Caco-2 (cell line): ENCODE measurements at regions not wholly inside any gene's neighbourhood (a gene's known extent, or its start where the extent isn't known, plus 50 kb on each side); places are given as distances from the start of the nearest gene placed in this dataset.

Experiments used
- BruUV-seq: library from RNA; stranded (reverse); fragments of 400-500 nt; replicated peaks from 2 replicates; lab custom pipeline; 2021; lab: Mats Ljungman, UMichigan
- CTCF ChIA-PET: fragments of 300-600 bp; sonication (Branson Sonifier 250); formaldehyde crosslinking; loops from one replicate; lab custom pipeline; 2022; ENCODE audit warnings: antibody characterized with exemption; lab: Charles Lee
- POLR2A ChIA-PET: fragments of 300-600 bp; sonication (Branson Sonifier 250); formaldehyde crosslinking; loops from one replicate; lab custom pipeline; 2022; ENCODE audit warnings: antibody characterized with exemption; lab: Charles Lee
- DNase-seq, 2 experiments: peaks; one replicate each; pipeline versions ENCODE4 v3.0.0 to v3.0.0-alpha.2; 2020 to 2022
- H3K27me3 ChIP-seq: replicated peaks from 2 replicates; pipeline ENCODE4 v1.6.0; 2011; ENCODE audit warnings: low read length; ENCODE audit not compliant: control insufficient read depth, insufficient read depth
- H3K36me3 ChIP-seq: 2 replicates; pipeline ENCODE4 v1.5.1; 2011; ENCODE audit warnings: low read length; ENCODE audit not compliant: control insufficient read depth, insufficient read depth
- H3K4me1 ChIP-seq: fragments of 250-450 bp; sonication (Bioruptor Pico); 2 replicates; pipeline ENCODE4 v1.5.1; 2020; ENCODE audit warnings: mild to moderate bottlenecking
- H3K4me3 ChIP-seq: 2 replicates; pipeline ENCODE4 v1.5.1; 2011; ENCODE audit warnings: low read depth, mild to moderate bottlenecking, control low read depth, low read length
- H3K9me3 ChIP-seq: fragments of 250-450 bp; sonication (Bioruptor Pico); 2 replicates; pipeline ENCODE4 v1.5.1; 2020; ENCODE audit warnings: mild to moderate bottlenecking, moderate library complexity
- H3K27ac Mint-ChIP-seq: one replicate; pipeline ENCODE4 v1.8.0; 2022; ENCODE audit warnings: mixed read lengths; ENCODE audit not compliant: unreplicated experiment
- H3K27me3 Mint-ChIP-seq: one replicate; pipeline ENCODE4 v1.8.0; 2022; ENCODE audit warnings: mixed read lengths; ENCODE audit not compliant: insufficient read depth, unreplicated experiment
- H3K36me3 Mint-ChIP-seq: one replicate; pipeline ENCODE4 v1.8.0; 2022; ENCODE audit warnings: mild to moderate bottlenecking, mixed read lengths; ENCODE audit not compliant: insufficient read depth, unreplicated experiment
- H3K4me1 Mint-ChIP-seq: one replicate; pipeline ENCODE4 v1.8.0; 2022; ENCODE audit warnings: low read depth, mixed read lengths; ENCODE audit not compliant: unreplicated experiment
- H3K4me3 Mint-ChIP-seq: one replicate; pipeline ENCODE4 v1.8.0; 2022; ENCODE audit warnings: mild to moderate bottlenecking, moderate library complexity, mixed read lengths; ENCODE audit not compliant: unreplicated experiment
- H3K9me3 Mint-ChIP-seq: one replicate; pipeline ENCODE4 v1.8.0; 2022; ENCODE audit warnings: mixed read lengths; ENCODE audit not compliant: unreplicated experiment
- CTCF ChIP-seq, 2 experiments: fragments of 200-600 bp in 1 of 2; IDR thresholded peaks; 1 replicate in 1 of 2; 2 replicates in 1 of 2; pipeline versions ENCODE4 v1.5.1 to v1.8.0; 2011 to 2022; ENCODE audit warnings: antibody characterized with exemption in 1 of 2, control low read depth in 1 of 2, inconsistent platforms in 1 of 2, low read depth in 1 of 2, low read length in 1 of 2, mild to moderate bottlenecking in 1 of 2, moderate library complexity in 1 of 2; ENCODE audit not compliant: insufficient read depth in 1 of 2, severe bottlenecking in 1 of 2, unreplicated experiment in 1 of 2
- intact Hi-C: fragments of 100-400 bp; cut with micrococcal nuclease; formaldehyde crosslinking; loops from one replicate; pipeline ENCODE4 v1.10.0; 2022; ENCODE audit not compliant: unreplicated experiment

GRCh38 chr18:73880387-73880786, 267.2 kb downstream of the FBXO15 start:
- H3K9me3 ChIP-seq = no peaks in the 10 kb centered on the region
- no peak for TF ChIP-seq CTCF (IDR thresholded peaks at IDR 0.05; ENCODE audit: insufficient read depth in 1 of 2, low read depth in 1 of 2, low read length in 1 of 2, severe bottlenecking in 1 of 2, unreplicated experiment in 1 of 2)
- intact Hi-C loops = no loop called here
- no peak for DNase-seq
- Mint-ChIP-seq H3K4me1 (peaks cover 6% of the 10 kb centered on the region), H3K36me3 (no peaks in the 10 kb centered on the region), H3K9me3 (no peaks in the 10 kb centered on the region), H3K27ac (no peak overlapping the region), H3K4me3 (no peak overlapping the region), H3K27me3 (peaks cover 3% of the 10 kb centered on the region)
- H3K4me3 ChIP-seq = no peak overlapping the region
- no TSS peak for BruUV-seq
- H3K27me3 ChIP-seq = no peaks in the 10 kb centered on the region
- no peaks in the 10 kb centered on the region; the same call in 1 of the 2 replicates for H3K4me1 ChIP-seq
- POLR2A ChIA-PET = no interaction called here
- CTCF ChIA-PET = no interaction called here
- H3K36me3 ChIP-seq = no peaks in the 10 kb centered on the region

- no TSS peak for BruUV-seq
- no peaks in the 10 kb centered on the region; the same call in 1 of the 2 replicates for H3K4me1 ChIP-seq
Observed at GRCh38 chr18:73879766-73880165, 267.9 kb downstream of the FBXO15 start.

GRCh38 chr18:73879328-73879727, 268.3 kb downstream of the FBXO15 start:
- ChIA-PET CTCF (no interaction called here), POLR2A (no interaction called here)
- Histone ChIP-seq H3K4me1 (no peaks in the 10 kb centered on the region; the same call in 1 of the 2 replicates), H3K4me3 (no peak overlapping the region), H3K9me3 (no peaks in the 10 kb centered on the region), H3K27me3 (no peaks in the 10 kb centered on the region), H3K36me3 (no peaks in the 10 kb centered on the region)
- Mint-ChIP-seq H3K4me3 (no peak overlapping the region), H3K27me3 (peaks cover 3% of the 10 kb centered on the region), H3K36me3 (no peaks in the 10 kb centered on the region), H3K27ac (no peak overlapping the region), H3K9me3 (no peaks in the 10 kb centered on the region), H3K4me1 (peaks cover 6% of the 10 kb centered on the region)
- no TSS peak for BruUV-seq
- DNase-seq = no peak
- intact Hi-C loops = no loop called here
- no peak for TF ChIP-seq CTCF (IDR thresholded peaks at IDR 0.05; ENCODE audit: insufficient read depth in 1 of 2, low read depth in 1 of 2, low read length in 1 of 2, severe bottlenecking in 1 of 2, unreplicated experiment in 1 of 2)

More at GRCh38 chr18:73879766-73880165, 267.9 kb downstream of the FBXO15 start:
- H3K4me3 Mint-ChIP-seq = no peak overlapping the region
- H3K36me3 Mint-ChIP-seq = no peaks in the 10 kb centered on the region
- DNase-seq = no peak
- POLR2A ChIA-PET = no interaction called here
- H3K27me3 Mint-ChIP-seq = peaks cover 3% of the 10 kb centered on the region
- Histone ChIP-seq H3K4me3 (no peak overlapping the region), H3K27me3 (no peaks in the 10 kb centered on the region), H3K36me3 (no peaks in the 10 kb centered on the region), H3K9me3 (no peaks in the 10 kb centered on the region)
- CTCF ChIA-PET = no interaction called here
- H3K9me3 Mint-ChIP-seq = no peaks in the 10 kb centered on the region
- H3K27ac Mint-ChIP-seq = no peak overlapping the region
- intact Hi-C loops = no loop called here
- no peak for TF ChIP-seq CTCF (IDR thresholded peaks at IDR 0.05; ENCODE audit: insufficient read depth in 1 of 2, low read depth in 1 of 2, low read length in 1 of 2, severe bottlenecking in 1 of 2, unreplicated experiment in 1 of 2)
- H3K4me1 Mint-ChIP-seq = peaks cover 6% of the 10 kb centered on the region
